NK-92 (cell line): ENCODE measurements at regions not wholly inside any gene's neighbourhood (a gene's known extent, or its start where the extent isn't known, plus 50 kb on each side); places are given as distances from the start of the nearest gene placed in this dataset.

Experiments used
- DNase-seq: peaks from one replicate; lab custom pipeline; 2025; ENCODE audit not compliant: unreplicated experiment; lab: John Stamatoyannopoulos, UW

DNA sequence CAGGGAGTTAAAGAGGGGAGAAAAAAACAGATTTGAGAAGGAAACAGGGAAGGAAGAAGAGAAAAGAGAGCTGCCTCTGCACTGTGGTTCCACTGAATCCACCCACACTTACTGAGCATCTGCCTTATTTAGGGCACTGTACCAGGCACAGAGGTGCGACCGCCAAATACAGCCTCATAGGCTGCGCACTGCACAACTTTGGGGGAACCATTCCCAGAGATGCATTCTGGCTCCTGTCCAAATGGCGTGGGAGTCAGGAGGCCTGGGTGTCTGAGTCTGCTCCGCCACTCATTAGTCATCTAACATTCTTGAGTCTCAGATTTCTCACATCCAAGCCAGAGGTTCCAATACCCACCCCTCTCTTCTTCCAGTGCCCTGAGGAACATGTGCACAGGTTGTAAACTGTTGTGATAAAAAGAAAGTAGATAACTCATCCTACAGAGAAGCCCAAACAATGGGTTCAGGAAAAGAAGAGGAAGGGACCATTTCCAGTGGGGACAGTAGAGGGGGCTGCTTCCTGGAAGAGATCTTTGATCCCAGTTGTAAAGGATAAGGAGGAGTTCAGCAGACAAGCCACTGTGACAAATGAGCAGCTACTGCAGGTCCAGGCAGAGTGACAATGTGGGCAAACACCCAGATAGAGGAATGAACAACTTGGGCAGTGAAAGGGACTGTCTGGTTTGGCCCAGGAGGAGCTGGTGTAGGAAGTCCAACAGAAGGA lies 254.6 kb downstream of the UACA start:
- no peak for DNase-seq

GRCh38 chr15:70507772-70508371 lies 255.5 kb downstream of the UACA start:
- no peak for DNase-seq

DNA sequence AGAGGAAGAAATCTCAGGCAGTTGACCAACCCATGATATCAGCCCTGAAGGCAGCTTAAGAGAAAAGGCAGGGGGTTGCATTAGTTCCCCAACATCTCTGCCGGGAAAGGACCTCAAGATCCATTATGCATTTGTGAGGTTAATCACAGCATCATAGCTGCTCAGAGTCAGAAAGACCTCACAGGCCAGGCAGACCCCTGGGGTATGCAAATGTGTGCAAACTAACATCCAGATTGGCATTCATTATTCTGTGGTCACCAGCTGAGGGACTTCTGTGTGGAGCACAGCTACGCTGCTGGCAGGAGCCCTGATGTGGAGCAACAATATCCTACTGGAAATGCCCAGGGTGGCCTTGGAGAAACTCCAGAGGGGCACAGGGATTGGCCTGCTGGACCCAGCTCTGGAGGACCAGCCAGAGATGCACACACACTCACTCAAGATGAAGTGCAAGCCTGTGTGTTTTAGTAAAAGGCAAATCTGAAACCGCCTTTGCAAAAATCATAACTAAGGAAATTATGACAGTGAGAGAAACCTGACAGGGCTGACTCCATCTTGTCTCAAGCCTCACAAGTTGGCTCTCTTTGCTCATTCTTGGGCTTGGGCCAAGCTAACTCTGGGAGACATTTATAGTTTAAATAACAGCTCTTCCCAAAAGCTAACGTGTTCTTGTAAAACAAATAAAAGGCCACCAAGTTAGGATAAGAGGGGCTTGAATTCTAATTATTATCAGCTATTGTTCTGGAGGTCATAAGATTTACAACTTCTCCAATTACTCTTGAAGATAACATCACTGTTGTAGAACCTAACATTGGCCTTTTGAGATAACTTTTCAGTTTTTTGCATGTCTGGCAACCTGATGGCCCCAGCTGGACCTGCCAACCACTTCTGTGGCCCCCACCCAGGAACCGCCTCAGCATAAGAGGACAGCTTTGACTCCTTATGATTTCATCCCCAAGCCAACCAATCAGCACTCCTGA lies 257.1 kb downstream of the UACA start:
- DNase-seq: no peak

DNA sequence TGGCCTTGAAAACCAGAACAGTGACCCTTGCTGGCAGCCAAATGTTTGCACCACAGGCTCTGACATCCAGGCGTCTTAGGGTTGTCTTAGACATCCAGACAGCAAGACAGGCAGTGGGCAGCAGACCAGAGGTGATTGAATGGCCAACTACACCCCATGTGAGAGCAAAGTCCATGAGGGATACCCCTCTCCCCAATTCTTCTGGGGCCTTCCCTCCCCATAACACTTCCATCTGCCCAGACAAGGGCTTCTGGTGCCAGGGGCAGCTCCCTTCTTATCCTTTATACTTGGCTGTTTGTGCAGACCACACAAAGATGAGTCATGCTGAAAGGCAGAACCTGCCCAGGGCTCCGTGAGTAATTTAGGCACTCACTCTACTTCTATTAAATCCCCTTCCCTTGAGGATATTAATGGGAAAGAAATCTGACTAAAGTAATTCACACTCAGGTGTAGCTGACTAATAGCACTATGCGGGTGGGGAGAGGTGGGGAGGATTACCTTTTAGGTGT lies 257.9 kb downstream of the UACA start:
- DNase-seq: no peak

DNA sequence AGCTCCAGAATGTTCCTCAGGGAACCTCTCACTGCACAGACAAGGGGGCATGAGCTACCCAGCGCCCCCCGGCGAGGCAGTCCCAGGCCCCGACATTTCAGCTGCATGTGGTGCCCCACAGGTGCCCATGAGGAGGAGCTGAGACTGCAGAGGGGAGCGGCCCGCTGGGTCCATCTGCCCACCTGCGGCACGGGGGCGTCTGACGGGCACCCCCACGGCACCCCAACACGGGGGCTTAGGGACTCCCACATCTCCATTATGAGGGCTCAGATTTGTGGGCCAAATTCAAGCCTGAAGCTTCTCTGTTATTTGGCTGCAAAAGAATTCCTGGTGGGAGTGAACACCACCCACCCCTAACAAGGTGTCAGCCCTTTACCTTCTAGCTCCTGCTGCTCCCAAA lies 258.4 kb downstream of the UACA start:
- no peak for DNase-seq

- no peak for DNase-seq
These were observed 258.9 kb downstream of the UACA start for GRCh38 chr15:70504299-70504951.

DNA sequence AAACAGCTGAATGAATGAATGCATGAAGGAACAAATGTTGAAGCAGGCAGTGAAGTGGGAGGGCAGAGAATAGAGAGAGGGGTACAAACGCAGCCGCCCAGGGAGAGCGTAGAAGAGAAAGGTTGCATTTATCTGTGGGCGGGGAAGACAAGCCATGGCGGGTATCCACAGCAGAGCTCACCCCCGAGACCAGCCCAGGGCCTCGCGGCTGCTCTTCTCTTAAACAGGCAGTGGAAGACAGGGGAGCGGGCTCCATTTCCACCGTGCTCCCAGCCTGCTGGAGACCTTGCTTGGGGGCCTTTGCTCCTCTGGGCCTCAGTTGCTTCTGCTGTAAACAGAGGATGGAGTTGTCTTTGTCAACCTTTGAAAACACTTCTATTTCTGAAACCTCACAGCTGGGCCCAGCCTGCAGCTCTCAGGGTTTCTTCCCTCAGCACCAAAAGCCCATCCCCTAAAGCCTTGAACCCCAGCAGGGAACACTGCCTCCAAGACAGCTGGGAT lies 259.5 kb downstream of the UACA start:
- no peak for DNase-seq

- DNase-seq: no peak
These were observed 260.1 kb downstream of the UACA start for GRCh38 chr15:70503073-70503745.

GRCh38 chr15:70502529-70502928 lies 260.8 kb downstream of the UACA start:
- DNase-seq: no peak

- no peak for DNase-seq
These were observed 261.5 kb downstream of the UACA start for GRCh38 chr15:70501849-70502248.

GRCh38 chr15:70501121-70501727 lies 262.1 kb downstream of the UACA start:
- DNase-seq: no peak

DNA sequence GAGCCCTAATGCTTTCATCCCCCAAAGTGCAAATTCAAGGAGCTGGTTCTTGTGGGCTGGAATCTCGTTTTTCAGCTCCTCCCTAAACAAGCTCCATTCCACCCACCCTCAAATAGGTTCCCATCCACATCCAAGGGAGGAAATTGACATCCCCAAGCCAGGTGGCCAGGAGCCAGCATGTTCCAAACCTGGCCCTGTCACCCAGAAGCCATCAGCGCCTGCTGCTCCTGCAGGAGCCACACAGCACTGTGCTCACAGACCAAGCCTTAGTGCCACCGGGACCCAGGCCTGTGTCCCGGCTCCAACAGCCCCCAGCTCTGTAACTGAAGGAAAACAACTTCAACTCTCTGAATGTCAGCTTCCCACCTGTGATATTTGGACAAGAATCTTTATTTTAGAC lies 263.6 kb downstream of the UACA start:
- no peak for DNase-seq

DNA sequence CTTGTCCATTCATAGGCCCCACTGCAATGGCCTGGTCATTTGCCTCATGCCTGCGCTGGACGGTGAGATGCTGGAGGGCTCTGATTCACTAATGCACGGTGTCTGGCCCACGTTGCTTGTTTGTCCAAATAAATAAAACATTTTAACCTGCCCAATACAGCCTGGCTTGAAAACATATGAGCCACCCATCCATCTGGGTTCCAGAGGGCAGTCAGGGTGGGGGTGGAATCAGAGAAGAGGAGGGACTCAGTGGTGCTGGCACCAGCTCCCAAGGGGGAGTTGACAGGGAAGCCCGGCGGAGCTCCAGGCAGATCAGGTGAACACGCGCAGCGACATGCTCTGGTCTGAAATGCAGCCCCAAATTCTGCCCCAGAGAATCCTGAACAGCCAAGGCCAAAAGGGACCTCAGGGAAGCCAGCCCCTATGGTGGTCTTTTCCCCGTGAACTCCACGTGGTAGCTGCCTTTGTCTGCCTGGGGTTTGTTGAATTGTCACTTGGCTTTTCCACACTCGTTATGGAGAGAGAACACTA lies 265.2 kb downstream of the UACA start:
- no peak for DNase-seq

DNA sequence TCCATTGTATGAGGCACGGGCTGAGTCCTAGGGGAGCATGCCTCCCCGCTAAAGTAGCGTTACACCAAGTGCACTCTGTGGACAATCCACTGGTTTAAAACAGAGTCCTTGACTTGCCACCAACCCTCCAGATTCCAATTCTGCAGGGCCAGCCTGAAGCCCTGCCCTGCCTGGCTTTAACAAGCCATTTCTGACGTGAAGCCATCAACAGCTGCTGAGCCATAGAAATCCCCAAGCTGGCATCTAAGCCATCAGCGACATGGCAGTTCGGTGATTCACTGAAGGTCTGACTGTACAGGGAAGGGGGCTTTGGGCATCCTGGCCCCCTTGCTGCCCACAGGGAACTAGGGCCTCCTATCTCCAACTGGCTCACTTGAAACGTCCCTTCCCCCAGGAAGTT lies 265.7 kb downstream of the UACA start:
- no peak for DNase-seq

DNA sequence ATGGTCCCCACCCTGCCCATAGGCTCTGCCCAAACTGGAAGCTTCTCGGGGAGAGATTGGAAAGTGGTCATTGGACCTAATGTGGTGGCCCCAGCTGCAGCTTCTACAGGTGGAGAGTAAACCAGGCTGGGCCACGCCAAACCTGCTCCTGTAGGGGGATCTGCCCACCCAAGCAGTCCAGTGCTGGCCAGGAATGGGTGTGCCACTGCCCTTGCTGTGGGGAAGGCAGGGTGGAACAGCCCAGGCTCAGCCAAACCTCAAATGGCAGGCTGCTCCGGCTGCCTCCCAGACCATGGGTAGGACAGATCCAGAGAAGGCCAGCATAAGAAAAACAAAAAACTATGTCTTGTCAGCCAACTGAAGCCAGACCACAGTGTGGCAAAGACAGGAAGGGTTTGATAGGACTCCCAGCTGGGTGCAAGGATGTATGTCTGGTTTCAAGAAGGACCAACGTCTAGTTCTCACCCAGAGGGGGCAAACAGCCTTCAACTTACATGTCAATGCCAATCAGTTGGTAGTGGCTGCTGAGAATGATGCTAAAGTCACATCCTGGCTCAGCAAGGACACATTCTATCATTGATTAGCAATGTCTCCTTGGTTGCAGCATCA lies 267.3 kb downstream of the UACA start:
- DNase-seq: no peak

- DNase-seq: no peak
These were observed 268.3 kb downstream of the UACA start for GRCh38 chr15:70494852-70495571.

- DNase-seq: no peak
These were observed 268.9 kb downstream of the UACA start for GRCh38 chr15:70494517-70494851.

- no peak for DNase-seq
These were observed 269.4 kb downstream of the UACA start for GRCh38 chr15:70493787-70494516.
